ENCODE measurements at regions not wholly inside any gene's neighbourhood (a gene's known extent, or its start where the extent isn't known, plus 50 kb on each side); places are given as distances from the start of the nearest gene placed in this dataset.
"Not testable (repeated sequence)": the region's sequence is repeated elsewhere in the genome, so short reads cannot be mapped to it uniquely, and the experiment has no call there.

- in situ Hi-C loops (cut with HindIII; ENCODE audit: low sequenced_read_pairs): no loop called here
These were observed 990.8 kb upstream of the EDIL3 start for GRCh38 chr5:85375525-85375924.

DNA sequence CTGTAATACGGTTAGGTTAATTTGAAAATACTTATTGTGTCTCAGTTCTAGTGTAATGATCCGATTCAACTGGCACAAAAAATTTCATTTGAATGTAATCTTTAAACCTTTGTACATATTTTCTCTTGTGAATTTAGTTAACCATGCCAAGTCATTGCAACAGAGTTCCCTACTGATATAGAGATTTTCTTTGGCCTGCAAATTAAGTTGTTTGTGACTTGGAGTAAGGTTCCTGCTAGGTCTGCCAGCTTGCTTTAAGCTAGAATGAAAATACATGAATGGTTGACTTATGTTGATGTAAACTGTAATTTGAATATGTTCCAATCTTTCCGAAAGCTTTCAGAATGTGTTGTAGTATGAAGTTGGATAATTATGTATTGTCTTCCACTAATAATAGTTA is 1004.1 kb upstream of the EDIL3 start:
- in situ Hi-C loops (cut with HindIII; ENCODE audit: low sequenced_read_pairs): no loop called here

- in situ Hi-C loops (cut with HindIII; ENCODE audit: low sequenced_read_pairs): not testable (repeated sequence)
These were observed 1007.6 kb upstream of the EDIL3 start for GRCh38 chr5:85392309-85392708.

GRCh38 chr5:85395526-85395925 is 1010.8 kb upstream of the EDIL3 start:
- in situ Hi-C loops (cut with HindIII; ENCODE audit: low sequenced_read_pairs): no loop called here

DNA sequence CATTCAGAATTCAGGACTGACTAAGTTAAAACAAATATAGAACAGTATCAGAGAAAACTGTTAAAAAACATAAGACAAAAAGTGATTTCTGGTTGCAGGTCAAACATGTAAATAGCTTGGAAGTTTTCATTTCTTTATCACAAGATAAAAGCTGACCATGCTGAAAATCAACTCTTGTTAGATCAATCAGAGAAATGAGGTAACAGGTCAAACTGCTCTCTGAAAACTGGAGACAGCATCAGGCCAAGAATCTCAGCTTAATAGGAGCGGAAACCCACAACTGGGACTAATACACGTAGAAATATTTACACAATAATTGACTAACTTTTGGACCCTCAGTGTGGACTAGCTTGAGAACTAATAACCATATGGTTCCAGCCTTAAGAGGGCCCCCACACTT is 1012.8 kb upstream of the EDIL3 start:
- in situ Hi-C loops (cut with HindIII; ENCODE audit: low sequenced_read_pairs): no loop called here

GRCh38 chr5:85428426-85428934 is 1043.8 kb upstream of the EDIL3 start:
- in situ Hi-C loops (cut with HindIII; ENCODE audit: low sequenced_read_pairs): no loop called here

DNA sequence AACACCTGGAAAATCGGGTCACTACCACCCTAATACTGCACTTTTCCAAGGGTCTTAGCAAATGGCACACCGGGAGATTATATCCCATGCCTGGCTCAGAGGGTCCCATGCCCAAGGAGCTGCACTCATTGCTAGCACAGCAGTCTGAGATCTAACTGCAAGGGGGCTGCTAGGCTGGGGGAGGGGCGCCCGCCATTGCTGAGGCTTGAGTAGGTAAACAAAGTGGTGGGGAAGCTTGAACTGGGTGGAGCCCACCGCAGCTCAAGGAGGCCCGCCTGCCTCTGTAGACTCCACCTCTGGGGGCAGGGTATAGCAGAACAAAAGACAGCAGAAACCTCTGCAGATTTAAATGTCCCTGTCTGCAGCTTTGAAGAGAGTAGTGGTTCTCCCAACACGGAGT is 1047.0 kb upstream of the EDIL3 start:
- in situ Hi-C loops (cut with HindIII; ENCODE audit: low sequenced_read_pairs): not testable (repeated sequence)

- in situ Hi-C loops (cut with HindIII; ENCODE audit: low sequenced_read_pairs): no loop called here
These were observed 1056.5 kb upstream of the EDIL3 start for GRCh38 chr5:85441156-85441555.

- in situ Hi-C loops (cut with HindIII; ENCODE audit: low sequenced_read_pairs): no loop called here
These were observed 1057.2 kb upstream of the EDIL3 start for GRCh38 chr5:85441853-85442252.

DNA sequence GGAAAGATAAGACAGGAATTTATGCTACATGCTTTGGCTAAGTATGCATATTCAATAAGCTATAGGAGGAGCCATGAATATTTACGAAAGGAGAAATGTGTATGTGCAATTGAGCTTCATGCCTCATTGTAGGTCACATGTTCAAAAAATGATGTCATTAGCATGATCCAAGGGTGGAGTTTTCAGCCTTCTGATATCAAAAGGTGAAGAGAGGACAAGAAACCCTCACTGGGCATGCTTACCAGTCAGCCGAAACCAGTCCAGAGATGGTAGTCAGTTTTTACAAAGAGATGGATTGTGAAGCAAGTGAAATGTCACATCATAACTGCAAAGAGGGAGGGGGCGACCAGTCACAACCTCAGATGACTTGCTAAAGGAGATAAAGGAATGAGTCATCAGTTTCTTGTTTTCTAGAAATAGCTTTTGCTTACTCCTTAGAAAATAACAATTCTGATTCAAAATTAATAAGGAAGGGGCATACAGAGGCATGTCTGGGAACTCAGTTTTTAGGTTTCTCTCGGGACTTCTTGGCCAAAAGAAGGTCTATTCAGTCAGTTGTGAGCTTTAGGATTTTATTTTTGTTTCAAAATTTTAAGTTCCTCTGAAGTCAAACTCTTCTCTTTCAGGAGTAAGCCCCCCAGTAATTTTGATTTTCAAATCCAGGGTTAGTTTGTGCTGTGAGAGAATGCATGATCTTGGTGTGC is 1067.8 kb upstream of the EDIL3 start:
- in situ Hi-C loops (cut with HindIII; ENCODE audit: low sequenced_read_pairs): no loop called here

- in situ Hi-C loops (cut with HindIII; ENCODE audit: low sequenced_read_pairs): no loop called here
These were observed 1068.3 kb upstream of the EDIL3 start for GRCh38 chr5:85453026-85453349.

DNA sequence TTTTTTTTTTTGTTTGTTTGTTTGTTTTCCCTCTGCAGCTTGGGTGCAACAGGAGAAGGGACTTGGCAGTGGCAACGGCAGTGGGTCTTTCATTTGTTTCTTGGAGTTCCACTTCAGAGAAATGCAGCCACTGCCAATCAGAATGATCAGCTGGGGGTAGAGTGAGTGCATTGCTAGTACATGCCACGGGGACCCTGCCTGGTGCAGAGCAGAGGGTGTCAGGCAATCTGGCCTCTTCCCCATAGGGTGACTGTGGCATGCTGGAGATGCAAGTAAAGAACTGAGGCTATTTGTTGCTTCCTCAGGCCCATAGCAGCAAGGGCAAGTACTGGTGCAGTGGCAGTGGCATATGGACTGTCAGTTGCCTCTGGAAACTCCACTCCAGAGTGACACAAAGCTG is 1073.6 kb upstream of the EDIL3 start:
- in situ Hi-C loops (cut with HindIII; ENCODE audit: low sequenced_read_pairs): no loop called here

- in situ Hi-C loops (cut with HindIII; ENCODE audit: low sequenced_read_pairs): no loop called here
These were observed 1078.3 kb upstream of the EDIL3 start for GRCh38 chr5:85462957-85463356.

GRCh38 chr5:85466423-85466822 is 1081.7 kb upstream of the EDIL3 start:
- in situ Hi-C loops (cut with HindIII; ENCODE audit: low sequenced_read_pairs): no loop called here

DNA sequence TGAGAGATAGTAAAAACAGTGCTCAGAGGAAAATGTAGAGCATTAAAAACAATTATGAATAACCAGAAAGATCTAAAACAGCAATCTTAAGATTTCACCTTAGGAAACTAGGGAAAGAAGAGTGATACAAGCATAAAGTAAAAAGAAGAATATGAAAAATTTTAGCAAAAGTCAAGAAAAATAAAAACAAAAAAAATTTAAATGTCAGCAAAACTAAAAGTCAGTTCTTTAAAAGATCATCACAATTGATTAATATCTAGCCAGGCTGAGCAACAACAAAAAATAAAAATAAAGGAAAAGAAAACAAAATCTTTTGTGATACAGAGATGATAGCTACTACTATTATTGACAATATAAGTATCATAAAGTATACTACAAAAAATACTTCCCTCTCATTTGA is 1088.1 kb upstream of the EDIL3 start:
- in situ Hi-C loops (cut with HindIII; ENCODE audit: low sequenced_read_pairs): no loop called here

DNA sequence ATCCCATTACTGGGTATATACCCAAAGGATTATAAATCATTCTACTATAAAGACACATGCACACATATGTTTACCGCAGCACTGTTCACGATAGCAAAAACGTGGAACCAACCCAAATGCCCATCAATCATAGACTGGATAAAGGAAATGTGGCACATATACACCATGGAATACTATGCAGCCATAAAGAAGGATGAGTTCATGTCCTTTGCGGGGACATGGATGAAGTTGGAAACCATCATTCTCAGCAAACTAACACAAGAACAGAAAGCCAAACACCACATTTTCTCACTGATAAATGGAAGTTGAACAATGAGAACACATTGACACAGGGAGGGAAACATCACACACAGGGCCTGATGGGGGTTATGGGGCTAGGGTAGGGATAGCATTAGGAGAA is 1090.5 kb upstream of the EDIL3 start:
- in situ Hi-C loops (cut with HindIII; ENCODE audit: low sequenced_read_pairs): not testable (repeated sequence)

- in situ Hi-C loops (cut with HindIII; ENCODE audit: low sequenced_read_pairs): no loop called here
These were observed 1091.9 kb upstream of the EDIL3 start for GRCh38 chr5:85476617-85477016.

GRCh38 chr5:85479849-85480248 is 1095.2 kb upstream of the EDIL3 start:
- in situ Hi-C loops (cut with HindIII; ENCODE audit: low sequenced_read_pairs): no loop called here

DNA sequence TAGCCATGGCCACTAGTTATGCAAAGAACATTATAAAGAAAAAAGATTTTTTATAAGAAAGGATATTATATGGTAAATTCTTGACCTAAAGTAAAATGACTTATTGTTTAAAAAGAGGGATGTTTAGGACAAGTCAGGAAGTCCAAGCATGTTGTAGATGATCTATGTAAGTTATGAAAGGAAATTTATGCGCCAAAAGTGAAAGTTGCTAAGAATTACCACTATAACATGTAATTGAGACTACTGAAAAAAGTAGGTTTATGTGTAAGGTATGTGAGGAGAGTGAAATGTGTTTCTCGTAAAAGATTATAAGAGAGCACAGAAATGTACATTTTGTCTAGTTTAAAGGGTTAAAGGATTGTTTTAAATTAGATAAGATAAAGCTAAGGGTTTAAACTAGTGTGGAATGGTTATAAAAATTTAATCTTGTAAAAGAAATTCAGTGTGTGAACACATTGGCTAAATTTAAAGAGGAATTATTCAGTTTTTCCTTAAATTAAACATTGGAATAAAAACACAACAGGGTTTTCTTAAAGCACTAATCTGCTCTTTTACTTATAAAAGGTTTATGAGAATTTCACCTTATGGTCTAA is 1100.4 kb upstream of the EDIL3 start:
- in situ Hi-C loops (cut with HindIII; ENCODE audit: low sequenced_read_pairs): no loop called here

- in situ Hi-C loops (cut with HindIII; ENCODE audit: low sequenced_read_pairs): no loop called here
These were observed 1103.6 kb upstream of the EDIL3 start for GRCh38 chr5:85488295-85488694.

- in situ Hi-C loops (cut with HindIII; ENCODE audit: low sequenced_read_pairs): no loop called here
These were observed 1116.2 kb upstream of the EDIL3 start for GRCh38 chr5:85500869-85501268.

DNA sequence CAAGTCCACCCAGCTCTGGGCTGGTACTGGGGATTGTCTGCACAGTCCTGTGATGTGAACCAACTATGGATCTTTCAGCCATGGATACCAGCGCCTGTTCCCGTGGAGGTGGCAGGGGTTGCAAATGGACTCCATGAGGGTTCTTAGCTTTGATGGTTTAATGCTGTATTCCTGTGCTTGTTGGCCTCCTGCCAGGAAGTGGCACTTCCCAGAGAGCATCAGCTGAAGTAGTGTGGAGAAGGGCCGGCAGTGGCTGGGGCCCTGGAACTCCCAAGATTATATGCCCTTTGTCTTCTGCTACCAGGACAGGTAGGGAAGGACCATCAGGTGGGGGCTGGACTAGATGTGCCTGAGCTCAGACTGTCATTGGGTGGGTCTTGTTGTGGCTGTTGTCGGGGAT is 1104.8 kb upstream of the COX7C start:
- in situ Hi-C loops (cut with HindIII; ENCODE audit: low sequenced_read_pairs): no loop called here

- in situ Hi-C loops (cut with HindIII; ENCODE audit: low sequenced_read_pairs): no loop called here
These were observed 1102.2 kb upstream of the COX7C start for GRCh38 chr5:85515588-85515987.

Data from DLD1 (cell line).